ENCODE measurements at regions not wholly inside any gene's neighbourhood (a gene's known extent, or its start where the extent isn't known, plus 50 kb on each side); places are given as distances from the start of the nearest gene placed in this dataset.

DNA sequence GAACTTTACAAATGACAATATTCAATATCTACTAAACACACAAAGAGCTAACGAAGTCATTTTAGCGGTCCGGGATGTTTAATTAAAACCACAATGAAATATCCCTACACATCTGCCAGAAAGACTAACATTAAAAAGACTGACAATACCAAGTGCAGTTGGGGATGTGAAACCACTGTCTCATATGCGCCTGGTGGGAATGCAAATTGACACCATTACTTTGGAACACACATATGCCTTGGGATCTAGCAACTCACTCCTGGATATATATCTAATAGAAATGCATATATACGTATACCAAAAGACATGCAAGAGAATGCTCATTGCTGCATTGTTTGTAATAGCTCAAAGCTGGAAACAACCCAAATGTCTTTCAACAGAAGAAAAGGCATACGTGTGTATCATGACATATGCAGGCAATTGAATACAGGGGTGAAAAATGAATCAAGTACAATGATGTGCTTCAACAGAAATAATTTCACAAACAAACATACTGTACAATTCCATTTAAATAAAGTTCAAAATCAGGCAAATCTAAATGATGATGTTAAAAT lies 153.3 kb downstream of the CARTPT start:
- DNase-seq, result no peak

- no peak for DNase-seq
Observed at GRCh38 chr5:71873191-71873591, 154.1 kb downstream of the CARTPT start.

DNA sequence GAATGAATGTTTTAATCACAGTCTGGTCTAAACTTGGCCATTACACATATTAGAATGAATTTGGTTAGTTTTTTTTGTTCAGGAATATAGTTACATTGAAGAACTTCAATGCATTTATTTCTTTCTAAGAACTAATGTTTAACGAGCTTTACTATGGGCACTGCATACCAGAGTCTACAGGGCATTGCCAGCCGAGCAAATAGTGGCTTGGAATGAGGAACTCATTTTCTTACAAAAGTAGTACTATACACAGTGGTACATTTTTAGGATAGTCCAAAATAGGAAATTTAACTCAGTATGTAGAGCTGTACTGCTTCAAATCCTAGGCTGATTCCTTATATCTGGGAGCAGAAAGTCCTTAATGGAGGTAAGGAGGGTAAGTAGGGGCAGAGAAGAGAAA lies 155.4 kb downstream of the CARTPT start:
- DNase-seq, result no peak

GRCh38 chr5:71877511-71877910 lies 158.4 kb downstream of the CARTPT start:
- DNase-seq, result no peak

GRCh38 chr5:71880536-71880935 lies 161.5 kb downstream of the CARTPT start:
- DNase-seq, result no peak

GRCh38 chr5:71882826-71883741 lies 164.0 kb downstream of the CARTPT start:
- DNase-seq, result no peak

DNA sequence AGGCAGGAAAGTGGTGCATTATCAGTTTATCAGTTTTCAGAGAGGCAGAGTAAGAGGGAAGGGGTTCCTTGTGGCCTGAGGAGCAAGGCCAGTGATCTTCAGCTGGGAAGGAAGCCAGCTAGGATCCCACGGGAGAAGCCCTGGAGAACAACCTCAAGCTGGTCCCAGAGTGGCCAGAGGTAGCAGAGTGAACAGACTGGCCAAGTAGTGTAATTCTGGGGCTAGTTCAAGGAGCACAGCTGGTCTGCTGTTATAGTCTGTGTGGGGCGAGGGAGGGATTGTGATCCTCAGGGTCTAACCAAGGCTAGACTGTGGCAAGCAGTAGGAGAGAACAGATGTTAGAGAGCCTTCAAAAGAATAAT lies 164.6 kb downstream of the CARTPT start:
- DNase-seq, result no peak

DNA sequence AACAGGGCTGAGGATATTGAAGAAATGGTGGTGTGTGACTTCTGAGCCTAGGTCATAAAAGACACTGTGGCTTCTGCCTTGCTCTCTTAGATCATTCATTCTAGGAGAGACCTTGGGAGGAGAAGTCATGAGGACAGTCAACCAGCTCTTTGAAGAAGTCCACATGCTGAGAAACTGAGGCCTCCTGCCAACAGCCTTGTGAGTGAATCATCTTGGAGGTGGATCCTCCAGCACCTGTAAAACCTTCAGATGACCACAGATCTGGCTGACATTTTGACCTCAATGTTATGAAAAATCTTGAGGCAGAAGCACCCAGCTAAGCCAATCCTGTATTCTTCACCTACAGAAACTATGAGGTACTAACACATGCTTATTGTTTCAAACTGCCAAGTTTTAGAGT lies 165.9 kb downstream of the CARTPT start:
- no peak for DNase-seq

- DNase-seq, result no peak
Observed at GRCh38 chr5:71886406-71886805, 167.3 kb downstream of the CARTPT start.

DNA sequence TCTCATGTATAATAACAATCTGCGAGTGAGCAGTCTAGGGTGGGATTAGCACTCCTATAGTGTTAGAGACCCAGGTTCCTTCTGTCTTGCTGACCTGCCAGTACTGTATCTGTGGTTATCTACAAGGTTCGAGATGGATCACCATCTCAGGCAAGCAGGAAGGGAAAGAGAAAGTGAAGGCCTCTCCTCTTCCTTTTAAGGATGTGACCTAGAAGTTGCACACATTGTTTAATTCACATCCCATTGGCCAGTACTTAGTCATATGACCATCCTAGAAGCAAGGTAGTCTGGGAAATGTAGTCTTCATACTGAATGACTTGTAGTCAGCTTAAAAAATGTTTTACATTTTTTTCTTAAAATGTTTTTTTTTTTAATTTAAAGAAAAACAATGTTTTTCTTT lies 168.6 kb downstream of the CARTPT start:
- DNase-seq, result no peak

DNA sequence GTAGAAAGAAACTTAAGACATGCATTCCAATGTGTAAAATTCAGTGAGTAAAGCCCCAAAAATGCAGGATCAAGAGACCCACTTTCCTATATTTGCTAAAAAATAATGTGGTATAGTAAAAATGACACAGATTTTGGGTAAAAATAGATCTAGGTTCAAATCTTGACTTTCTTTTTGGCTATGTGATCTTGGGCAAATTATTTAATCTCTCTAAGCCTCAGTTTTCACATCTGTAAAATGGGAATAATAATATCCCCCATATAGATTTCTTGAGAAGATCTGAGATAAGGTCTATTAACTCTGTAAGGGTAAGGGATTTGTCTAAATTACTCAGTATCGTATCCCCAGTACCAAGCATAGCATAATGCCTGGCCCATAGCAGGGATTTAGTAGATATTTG lies 172.3 kb downstream of the CARTPT start:
- DNase-seq, result no peak

DNA sequence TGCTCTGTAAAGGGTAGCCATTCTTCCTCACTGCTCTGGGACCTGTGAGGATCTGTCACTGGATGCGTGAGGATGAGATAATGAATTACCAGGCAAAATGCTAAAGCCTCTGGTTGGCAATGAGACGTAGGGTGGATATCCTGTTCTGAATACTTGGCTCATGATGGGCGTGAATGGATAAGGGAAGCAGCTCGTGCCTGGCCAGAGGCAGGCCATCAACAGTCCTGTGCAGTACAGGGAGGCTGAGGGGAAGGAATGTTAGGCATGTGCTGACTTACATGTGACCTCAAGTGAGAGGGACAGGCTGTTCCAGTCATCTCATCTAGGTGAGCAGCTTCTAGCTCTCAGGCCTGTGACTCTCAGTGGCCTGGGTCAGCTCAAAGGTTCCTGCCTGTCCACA lies 172.8 kb downstream of the CARTPT start:
- DNase-seq, result no peak

- no peak for DNase-seq
Observed at GRCh38 chr5:71892641-71893365, 173.7 kb downstream of the CARTPT start.

DNA sequence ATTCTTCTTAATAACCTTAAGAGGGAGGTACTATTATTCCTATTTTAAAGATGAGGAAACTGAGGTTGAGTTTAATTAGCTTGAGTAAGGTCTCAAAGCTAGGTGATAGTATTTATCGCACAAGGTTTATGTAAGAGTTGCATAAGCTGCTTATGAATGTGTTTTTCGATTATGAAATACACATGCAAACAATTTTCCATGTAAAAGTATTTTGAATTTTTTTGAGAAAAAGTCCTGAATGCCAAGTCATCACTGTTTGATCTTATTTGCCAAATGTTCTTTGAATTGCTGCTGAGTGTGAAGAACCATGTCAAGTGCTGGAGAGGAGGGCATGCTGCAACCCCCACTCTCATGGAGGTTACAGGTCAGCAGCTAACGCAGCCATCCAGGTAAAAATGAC lies 174.4 kb downstream of the CARTPT start:
- no peak for DNase-seq

DNA sequence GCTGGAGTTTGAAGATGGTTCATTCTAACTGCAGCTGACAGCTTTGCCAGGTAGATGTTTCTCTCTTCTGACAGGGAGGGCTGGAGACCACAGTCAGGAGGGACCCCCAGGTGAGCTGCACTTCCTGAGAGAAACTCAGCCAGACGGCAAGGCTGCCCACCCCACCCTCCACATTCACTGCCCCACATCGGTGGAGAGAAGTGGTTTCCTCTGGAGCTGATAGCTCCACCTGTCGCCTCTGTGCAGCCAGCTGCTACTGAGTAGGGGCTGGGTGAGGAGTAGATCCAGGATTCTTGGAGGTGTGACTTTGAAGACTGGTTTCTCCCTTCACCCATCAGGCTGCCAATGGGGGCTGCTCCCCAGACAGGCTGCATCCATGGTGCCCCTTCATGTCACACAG lies 175.0 kb downstream of the CARTPT start:
- no peak for DNase-seq

DNA sequence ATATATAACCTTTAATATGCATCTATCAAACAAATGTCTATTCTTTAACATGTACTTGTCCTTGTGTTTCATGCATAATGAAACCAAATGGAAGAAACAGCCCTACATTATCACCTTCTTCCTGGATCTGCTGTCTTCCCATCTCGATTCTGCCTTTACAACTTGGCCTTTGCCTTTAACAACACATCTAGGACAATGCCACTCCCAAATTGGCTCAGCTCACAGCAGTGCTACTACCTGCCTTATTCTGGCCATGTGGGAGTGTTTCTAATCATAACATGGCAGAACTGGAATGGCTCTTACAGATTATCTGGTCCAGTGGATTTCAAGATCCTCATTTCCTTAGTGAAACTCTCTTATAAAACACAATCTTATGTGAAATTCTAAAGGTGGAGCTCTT lies 176.5 kb downstream of the CARTPT start:
- DNase-seq, result no peak

DNA sequence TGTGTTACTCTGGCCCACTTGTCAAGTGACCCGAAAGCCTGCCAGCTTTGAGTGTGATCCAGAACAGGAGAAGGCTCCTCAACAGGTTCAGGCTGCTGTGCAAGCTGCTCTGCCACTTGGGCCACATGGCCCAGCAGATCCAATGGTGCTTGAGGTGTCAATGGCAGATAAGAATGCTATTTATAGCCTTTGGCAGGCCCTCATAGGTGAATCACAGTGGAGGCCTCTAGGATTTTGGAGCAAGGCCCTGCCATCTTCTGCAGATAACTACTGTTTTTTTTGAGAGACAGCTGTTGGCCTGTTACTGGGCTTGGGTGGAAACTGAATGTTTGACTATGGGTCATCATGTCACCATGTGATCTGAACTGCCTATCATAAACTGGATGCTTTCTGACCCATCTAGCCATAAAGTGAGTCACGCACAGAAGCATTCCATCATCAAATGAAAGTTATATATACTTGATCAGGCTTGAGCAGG lies 180.8 kb downstream of the CARTPT start:
- no peak for DNase-seq

- DNase-seq, result no peak
Observed at GRCh38 chr5:71903808-71904207, 184.7 kb downstream of the CARTPT start.

- no peak for DNase-seq
Observed at GRCh38 chr5:71904852-71905251, 185.8 kb downstream of the CARTPT start.

- DNase-seq, result no peak
Observed at GRCh38 chr5:71905834-71906711, 187.0 kb downstream of the CARTPT start.

- no peak for DNase-seq
Observed at GRCh38 chr5:71907001-71907588, 188.0 kb downstream of the CARTPT start.

GRCh38 chr5:71907608-71908145 lies 188.6 kb downstream of the CARTPT start:
- no peak for DNase-seq

All from activated CD4-positive, alpha-beta T cell treated with anti-CD3 and anti-CD28 coated beads for 4 hours (primary cell).